HG02571 (cell line): ENCODE measurements at regions not wholly inside any gene's neighbourhood (a gene's known extent, or its start where the extent isn't known, plus 50 kb on each side); places are given as distances from the start of the nearest gene placed in this dataset.
"Not testable (repeated sequence)": the region's sequence is repeated elsewhere in the genome, so short reads cannot be mapped to it uniquely, and the experiment has no call there.

Experiments used
- ATAC-seq: cut with Tn5 transposase; IDR thresholded peaks from one replicate; pipeline ENCODE4 v1.9.1; 2021; ENCODE audit warnings: mild to moderate bottlenecking, moderate library complexity; ENCODE audit not compliant: unreplicated experiment

DNA sequence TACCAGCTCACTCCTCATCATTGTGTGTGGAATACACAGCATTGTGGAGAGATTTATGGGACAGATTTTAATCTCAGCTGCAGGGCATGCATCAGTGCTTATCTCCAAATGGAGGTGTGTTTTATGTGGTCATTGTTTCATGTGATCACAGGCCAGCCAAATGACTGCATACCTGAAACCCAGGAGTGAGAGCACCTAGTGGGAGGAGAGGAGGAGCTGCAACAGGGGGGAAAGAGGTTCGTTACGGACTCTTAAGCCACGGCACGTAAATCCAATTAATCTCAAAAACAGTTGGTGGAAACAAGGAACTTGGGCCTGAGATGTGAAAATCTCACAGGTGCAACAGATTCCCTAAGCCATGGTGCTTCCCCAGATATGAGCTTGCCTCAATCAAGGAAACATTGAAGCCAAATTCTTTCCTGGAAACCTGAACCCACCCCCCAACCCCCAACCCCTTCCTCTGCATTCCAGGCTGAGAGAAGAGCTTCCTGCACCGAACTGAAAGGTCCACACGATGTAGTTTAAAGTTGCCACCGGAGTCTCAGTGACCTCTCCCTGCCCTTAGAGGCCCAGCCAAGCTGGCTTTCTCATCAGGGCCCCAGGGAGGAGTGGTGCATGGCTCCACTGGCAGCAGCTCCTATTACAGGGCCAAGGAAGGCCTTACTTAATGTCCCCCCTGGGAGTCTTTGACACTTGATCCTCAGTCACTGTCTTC lies 167.4 kb downstream of the C1D start:
- no peak for ATAC-seq

DNA sequence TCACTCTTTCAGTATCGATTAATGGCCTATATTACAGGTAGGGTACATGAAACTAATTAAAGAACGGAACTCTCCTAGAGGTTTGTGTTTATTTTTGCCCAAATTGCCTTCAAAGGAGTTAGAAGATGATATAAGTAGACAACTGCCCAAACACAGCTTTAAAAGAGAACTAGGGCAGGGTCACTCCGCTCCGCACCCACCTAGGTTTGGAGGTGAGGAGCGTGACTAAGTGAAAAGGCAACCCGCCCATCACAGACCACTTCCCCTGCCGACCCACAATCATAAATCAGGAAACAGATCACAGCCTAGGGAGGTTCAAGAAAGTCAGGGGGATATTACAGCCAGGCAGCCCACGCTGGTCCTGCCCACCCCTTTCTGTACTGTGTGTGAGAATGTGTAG lies 166.7 kb downstream of the C1D start:
- no peak for ATAC-seq

DNA sequence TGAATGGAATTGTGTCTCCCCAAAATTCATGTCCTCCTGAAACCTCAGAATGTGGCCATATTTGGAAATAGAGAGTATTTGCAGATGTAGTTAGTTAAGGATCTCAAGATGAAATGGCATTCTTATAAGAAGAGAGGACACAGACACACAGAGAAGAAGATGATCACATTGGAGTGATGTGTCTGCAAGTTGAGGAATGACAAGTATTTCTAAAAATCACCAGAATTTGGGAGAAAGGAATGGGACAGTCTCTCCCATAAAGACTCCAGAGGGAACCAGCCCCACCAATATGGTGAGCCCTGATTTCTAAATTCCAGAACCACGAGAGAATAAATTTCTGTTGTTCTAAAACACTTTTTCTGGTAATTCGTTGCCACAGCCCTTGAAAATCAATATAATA lies 166.3 kb downstream of the C1D start:
- no peak for ATAC-seq

DNA sequence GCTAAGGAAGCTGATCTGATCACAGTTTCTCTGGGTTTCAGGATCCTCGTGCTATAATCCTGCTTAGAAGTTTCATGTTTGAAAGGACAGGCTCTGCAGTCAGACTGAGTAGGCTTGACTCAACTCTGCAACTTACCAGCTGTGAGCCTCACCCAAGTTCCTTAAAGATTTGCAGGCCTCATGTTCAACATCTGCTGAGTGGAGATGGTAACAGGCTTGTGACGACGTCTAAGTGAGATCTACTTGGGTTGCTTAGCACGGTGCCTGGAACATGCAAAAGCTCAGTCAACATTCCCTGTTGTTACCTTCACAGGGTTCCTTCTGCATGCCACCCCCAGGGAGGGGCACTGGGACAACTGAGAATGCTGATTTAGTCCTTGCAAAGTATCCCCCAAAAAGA lies 164.2 kb downstream of the C1D start:
- no peak for ATAC-seq

DNA sequence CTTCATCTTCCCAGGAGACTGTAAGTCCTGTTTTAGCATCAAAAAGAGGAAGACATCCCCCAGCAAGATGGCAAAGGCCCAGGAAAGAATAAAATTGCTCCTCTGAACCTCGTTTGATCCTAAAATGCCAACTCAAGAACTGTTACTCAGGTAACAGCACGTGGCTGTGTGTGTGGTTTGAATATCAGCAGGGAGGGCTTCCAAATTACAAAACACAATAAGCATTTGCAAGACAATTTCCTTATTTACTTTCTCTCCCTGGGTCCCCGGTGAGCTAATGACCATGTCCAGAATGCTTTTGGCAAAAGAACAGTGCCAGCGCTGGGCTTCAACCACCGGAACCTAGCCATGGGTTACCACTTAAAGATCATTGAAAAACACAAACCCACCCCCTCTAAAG lies 163.6 kb downstream of the C1D start:
- ATAC-seq = no peak

DNA sequence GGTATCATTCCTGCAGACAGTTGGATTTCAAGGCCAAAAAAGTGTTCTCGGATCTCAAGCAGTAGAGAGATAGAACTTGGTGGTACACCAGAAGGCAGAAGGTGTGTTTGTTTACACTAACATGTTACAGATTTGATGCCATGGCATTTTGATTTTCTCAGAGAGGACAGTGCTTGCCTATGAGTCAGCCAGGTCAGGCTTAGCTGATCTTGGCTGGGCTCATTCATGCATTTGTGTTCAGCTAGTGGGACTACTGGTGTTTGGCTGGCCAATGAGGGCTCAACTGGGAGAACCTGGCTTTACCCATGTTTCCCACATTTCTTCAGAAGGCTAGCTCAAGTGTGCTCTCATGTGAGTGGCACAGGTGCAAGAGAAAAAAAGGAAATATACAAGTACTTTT lies 162.0 kb downstream of the C1D start:
- no peak for ATAC-seq

DNA sequence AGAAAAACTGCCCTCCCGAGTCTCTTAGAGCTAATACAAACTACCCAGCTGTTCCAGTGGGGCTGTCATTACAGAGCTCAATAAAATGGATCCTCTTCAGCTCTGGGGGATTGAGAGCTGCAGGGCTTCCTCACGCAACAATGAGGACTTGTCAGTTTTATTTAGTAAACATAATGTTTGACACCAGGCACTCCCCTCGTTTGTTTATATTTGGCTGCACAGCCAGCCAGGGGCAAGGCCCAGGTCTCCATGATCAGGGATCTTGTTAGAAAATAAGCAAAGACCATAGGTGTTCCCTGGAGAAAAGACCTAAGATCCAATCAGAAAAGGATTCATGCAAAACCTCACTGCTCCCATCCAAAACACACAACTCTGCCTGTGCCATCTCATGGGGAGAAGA lies 158.2 kb downstream of the C1D start:
- no peak for ATAC-seq

DNA sequence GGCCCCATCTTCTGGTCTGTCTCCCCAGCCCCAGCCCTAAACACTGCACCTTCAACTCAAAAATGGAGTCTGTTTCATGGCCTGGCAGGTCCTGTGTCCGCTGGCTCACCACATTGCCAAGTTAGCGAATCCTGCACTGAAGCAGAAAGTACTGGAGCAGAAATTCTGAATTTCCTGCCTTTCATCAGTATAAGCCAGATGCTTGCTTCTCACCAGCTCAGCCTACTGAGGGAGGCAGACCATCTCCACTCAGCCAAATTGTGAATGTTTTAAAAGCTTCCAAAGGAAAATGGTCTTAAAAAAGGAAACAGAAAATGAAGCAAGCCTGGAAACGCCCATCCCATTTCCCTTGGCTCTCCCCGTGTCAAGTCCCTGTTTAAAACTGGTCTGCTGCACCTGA lies 157.8 kb downstream of the C1D start:
- ATAC-seq = no peak

DNA sequence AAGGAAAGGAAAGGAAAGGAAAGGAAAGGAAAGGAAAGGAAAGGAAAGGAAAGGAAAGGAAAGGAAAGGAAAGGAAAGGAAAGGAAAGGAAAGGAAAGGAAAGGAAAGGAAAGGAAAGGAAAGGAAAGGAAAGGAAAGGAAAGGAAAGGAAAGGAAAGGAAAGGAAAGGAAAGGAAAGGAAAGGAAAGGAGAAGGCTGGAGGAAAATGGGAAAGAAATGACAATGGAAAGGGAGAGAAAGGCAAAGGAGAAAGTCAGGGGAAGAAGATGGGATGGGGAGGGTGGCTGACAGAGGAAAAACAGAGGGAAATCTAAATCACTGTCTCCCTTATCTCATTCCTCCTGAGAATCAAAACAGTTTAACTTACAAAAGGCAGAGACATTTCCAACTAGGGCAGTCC lies 156.3 kb downstream of the C1D start:
- ATAC-seq = not testable (repeated sequence)

DNA sequence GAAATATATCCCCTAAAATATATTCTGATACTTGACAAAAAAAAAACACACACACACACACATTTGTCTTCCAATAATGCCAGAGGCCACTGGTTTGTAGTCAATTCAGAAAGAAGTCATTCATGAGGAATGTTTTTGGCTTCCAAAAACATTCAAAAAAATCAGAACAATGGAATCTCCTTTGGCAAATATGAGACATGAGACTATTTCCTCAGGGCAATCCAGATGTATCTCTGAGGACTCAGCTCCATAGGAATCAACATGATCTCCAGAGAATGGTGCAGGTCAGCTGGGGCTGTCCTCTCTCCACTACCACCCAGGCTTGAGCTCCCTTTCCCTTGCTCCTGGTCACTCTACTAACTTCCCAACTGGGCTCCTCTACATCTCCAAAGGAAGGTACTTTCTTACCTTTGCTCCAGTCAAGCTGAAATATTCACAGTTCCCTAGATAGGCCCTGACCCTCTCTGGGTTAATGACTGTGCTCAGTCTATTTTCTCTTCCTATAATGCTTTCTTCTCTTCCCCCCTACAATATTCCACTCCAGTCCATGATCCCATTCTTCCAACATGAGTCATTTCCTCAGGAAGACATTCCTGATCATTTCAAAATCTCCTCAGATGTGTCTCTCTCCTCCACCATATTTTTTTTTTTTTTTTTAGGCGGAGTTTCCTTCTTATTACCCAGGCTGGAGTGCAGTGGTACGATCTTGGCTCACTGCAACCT lies 145.3 kb downstream of the C1D start:
- no peak for ATAC-seq

DNA sequence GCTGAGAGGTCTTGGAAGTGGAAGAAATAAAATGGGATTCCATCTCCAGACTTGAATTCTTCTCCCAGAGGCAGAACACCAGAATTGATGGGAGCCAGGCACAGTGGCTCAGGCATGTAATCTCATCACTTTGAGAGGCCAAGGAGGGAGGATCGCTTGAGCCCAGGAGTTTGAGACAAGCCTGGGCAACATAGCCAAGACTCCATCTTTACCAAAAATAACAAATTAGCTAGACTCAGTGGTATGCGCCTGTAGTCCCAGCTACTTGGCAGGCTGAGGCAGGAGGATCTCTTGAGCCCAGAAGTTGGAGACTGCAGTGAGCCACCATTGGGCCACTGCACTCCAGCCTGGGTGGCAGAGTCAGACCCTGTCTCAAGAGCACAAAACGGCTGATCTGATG lies 144.3 kb downstream of the C1D start:
- no peak for ATAC-seq

DNA sequence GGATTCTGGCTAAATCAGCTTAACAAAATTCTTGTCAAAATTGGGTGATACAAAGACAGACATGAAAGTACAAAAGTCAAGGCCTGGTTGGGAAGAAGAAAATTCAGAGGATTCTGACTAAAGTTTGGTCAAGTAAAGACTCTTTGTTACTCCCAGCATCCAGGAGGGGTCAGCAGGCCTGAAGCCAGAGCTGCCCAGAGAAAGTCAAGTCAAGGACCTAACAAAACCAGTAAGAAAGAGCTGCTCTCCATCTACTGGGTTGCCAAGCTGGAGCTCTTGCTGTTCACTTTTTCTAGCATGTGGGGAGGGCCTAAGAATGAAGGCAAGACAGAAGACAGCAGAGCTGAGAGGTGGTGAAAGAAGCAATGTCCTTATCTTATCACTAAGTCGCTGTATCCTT lies 143.3 kb downstream of the C1D start:
- no peak for ATAC-seq

DNA sequence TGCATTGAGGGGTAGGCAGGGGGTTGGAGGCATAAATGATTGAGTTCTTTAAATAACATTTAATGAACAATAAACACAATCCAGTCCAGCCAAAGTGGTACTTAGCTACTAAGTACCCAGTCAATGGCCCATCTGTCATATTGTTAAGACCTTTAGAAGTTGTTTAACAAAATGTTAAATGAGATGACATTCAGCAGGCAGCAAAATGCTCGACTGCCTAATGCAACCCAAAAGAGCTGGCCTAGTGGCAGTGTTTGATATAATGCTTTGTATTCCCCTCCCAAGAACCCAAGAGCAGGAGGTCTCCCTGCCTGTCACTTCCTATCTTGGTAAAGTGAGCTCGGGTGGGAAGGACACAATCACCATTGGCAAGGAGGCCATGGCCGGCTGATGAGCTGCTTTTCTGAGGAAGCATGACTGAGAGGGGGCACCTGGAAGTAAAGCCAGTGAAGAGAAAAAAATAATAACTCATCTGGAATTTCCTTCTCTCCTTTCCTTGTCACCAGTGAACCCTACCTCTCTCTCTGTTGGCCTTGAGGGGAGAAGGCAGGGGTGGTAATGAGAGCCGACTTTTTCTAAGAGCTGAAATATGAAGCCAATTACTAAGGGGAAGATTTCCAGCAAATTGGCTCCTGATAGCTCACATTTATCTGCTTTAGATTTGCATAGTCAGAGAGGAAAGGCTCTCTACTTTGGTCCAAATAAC lies 140.6 kb downstream of the C1D start:
- no peak for ATAC-seq

DNA sequence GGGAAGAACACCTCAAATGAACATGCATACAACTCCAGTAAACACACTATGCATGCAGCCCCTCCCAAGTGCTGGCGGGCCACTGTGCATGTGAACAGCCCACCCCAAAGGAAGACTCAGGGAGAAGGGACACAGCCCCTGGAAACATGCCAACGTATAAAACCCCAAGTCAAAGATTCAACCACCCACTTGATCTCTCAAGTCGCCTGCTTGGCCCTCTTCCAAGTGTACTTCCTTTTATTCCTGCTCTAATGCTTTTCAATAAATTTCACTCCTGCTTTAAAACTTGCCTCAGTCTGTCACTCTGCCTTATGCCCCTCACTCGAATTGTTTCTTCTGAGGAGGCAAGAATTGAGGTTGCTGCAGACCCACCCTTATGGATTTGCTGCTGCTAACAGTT lies 139.1 kb downstream of the C1D start:
- no peak for ATAC-seq

DNA sequence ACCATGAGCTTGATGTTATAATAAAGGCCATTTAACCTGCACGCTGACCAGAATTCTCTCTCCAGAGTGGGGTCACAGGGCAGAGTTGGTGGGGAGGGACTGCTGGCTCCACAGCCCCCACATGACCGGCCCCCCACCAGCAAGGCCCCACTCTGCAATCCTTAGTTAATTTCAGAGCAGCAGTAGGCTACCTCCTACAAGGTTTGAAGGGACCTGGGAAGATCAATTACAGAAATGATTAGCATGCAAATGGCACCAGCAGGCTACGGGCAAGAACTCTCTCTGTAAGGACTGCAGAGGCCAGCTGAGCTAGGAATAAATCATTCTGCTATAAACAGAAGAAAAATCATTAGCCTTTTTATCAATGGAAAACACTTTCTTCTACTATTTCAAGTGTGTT lies 135.3 kb downstream of the C1D start:
- no peak for ATAC-seq

DNA sequence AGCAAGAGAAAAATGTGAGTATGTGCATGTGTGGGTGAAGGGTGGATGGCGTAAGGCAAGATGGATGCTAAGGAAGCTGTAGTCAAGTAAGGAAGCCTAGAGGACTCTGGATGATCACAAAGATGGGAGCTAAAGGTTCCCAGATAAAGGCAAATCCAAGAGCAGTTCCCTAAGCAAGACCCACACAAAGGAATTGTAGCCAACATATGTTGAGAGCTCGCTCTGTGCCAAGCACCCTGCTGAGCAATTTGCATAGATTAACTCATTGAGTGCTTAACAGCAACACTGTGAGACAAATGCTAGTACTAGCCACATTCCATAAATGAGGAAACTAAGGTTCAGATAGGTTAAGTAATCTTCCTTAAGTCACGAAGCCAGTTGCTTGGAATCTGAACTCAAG lies 132.6 kb downstream of the C1D start:
- no peak for ATAC-seq

DNA sequence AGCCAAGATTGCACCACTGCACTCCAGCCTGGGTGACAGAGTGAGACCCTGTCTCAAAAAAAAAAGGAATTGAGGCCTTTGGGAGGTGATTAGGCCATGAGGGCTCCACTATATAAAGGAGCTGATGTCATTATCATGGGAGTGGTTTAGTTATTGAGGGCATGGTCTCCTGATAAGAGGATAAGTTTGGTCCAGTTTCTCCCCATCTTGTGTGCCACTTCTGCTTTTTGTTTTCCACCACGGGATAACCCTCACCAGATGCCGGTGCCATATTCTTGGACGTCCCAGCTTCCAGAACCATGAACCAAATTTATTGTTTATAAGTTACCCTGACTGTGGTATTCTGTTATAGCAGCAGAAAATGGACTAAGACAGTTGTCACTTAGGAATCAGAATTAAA lies 125.8 kb downstream of the C1D start:
- no peak for ATAC-seq

DNA sequence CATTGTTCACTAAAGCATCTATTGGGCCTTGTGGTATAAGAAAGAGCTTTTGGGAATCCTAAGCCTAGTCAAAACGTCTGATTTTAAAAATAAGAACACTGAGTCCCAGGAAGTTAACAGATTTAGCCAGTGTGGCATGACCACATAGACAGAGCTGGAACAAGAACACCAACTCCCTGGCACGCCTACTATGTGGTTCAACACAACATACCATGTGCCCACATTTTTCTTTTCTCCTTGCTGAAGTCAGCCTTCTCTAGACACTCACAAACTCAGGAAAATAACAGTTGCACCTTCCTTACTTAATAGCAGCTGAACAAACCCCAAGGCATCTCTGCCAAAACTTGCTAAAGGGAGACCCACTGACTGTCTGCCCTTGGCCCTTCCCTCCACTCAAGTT lies 124.8 kb downstream of the C1D start:
- no peak for ATAC-seq

DNA sequence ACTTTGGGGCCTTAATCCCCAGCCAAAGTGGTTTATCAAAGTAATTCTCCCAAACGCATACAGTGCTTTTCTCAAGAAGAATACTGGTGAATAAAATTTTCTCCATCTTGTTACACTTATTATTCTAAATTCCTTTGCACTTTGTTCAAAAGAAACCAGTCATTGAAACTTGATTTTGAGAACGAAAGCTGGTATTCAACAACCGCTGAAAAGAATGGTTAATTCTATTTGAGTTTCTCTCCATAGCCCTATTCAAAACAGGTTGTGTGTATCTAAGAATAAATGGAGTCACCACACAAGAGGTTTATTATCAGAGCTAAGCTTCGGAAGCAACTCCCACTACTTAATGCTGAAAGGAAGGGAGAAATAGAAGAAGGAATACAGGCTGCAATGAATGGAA lies 117.7 kb downstream of the C1D start:
- ATAC-seq = no peak

DNA sequence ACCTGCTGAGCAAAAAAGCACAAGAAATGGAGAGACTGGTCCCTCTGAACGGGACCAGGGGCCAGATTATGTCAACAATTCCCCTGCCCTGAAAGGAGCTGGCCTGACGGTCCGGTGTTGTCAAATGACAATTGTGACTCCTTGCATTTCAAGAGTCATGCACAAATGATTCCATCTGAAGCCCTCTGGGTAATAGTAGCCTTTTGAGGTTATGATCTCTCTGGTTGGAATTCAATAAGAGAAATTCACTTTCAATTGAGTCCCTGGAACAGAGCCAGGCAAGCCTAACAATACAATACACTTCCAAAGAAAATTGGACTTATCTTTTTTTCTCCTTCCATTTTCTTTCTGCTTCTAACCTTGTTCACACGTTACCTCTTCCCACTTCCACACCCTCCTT lies 116.9 kb downstream of the C1D start:
- no peak for ATAC-seq

DNA sequence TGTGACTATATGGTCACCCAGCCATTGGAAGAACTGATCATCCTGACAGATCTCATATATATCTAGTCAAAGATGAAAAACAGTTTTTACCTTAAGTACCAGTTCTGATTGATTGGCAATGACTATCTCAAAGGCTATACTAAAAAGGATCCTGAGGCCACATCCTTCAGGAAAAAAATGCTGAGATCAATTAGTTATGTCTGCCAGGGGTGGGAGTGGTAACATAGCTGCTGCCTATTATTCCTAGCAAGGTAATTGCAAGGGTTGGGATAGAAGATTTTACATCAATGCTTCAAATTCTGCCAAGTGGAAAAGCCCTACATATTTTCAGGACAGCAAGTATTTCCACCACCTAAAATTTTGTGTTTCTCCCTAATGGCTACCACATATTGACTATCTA lies 114.7 kb downstream of the C1D start:
- no peak for ATAC-seq

DNA sequence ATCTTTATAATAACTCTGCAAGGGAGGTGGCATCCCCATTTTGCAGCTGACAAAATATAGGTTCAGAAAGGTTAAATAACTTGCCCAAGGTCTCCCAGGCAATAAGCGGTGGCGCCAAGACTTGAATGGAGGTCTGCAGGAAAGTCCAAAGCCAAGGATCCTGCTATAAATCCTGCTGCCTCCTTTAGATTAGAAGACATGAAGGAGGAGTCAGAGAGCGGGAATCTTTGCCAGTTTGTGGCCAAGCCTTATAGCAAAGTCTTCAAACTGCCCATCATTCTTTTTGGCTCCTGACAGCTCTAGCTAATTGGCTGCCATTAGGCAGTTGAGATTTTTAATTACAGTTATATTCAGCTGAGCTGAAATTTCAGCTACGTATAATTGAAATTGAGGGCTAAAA lies 114.3 kb downstream of the C1D start:
- no peak for ATAC-seq
